ENCODE measurements at regions not wholly inside any gene's neighbourhood (a gene's known extent, or its start where the extent isn't known, plus 50 kb on each side); places are given as distances from the start of the nearest gene placed in this dataset.

DNA sequence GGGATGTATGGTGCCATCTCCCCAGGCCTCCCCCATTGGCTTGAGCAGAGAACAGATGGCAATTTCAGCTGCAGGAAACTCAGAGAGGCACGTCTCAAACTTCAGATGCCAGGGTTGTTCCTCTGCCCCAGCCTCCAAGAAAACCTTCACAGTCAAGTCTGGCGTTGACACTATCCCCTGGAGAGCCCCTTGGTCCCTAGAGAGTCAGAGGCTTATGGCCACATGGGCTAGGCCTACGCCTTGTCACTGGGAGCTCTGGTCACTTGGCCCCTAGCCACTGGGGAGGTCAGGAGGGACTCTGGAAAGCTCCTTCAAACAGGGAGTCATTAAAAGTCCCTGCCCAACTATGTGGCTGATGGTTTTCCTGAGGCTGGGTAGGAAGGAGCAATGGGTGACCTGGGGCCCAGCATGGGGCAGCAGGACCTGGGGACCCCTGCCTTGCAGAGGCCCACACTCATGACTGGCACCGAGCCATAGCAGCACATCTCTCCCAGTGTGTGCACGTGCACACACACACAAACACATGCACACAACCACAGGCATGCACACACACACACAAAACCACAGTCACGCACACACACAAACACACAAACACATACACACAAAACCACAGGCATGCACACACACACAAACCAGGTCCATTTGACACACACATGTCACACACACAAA lies 144.2 kb downstream of the GADD45G start:
- no peak for DNase-seq

- no peak for DNase-seq
Measured at GRCh38 chr9:89749500-89750116, 144.8 kb downstream of the GADD45G start.

- DNase-seq: no peak
Measured at GRCh38 chr9:89750117-89750791, 145.4 kb downstream of the GADD45G start.

DNA sequence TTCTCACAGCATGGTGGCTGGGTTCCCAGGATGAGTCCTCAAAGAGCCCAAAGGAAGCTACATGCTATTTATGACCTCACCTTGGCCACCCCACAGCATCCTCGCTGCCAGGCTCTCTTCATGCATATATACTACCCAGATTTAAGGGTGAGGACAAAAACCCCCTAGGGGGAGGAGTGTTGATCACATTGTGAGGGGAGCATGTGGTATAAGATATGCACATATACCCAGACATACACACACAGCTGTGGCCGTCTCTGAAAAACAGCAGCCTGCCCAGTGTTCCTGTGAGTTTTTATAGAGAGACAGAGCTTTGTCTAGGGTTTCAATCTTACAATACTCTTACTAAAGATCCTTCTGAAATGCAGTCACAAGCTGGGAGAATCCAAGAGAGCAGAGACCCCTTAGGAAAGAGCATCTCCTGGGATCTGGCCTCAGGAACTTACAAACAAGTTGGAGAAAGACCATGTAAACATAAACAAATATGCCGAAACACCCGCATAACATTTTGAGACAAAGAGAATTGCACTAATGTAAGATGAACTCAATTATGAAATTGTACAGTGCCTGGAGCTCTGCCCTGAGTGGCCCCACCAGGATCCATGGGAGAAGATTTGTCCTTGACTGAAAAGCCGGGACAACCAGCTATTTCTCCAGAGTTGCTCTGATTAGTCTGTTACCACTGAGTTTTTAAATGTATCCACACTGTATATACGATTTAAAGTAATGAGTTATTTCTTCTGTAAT lies 146.4 kb downstream of the GADD45G start:
- no peak for DNase-seq

DNA sequence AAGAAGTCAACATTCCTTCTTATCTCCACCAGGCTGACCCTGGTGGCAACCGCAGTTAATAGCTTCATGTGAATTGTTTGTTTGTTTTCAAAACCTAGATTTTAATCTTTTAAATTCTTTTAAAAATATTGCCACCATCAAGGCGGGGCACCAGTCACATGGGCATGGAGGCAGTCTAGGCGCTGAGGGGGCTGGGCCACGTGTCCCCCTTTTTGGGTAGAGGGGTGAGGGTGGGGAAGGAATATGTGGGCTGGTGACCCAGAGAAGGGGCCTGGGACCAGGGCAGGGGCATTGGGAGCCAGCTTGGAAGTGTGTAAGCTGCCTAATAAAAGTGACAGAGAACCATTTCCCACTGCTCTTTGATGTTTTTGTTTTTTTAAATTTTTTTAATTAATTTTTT lies 147.3 kb downstream of the GADD45G start:
- no peak for DNase-seq

GRCh38 chr9:89753472-89754055 lies 148.8 kb downstream of the GADD45G start:
- no peak for DNase-seq

- no peak for DNase-seq
Measured at GRCh38 chr9:89754193-89754592, 149.4 kb downstream of the GADD45G start.

DNA sequence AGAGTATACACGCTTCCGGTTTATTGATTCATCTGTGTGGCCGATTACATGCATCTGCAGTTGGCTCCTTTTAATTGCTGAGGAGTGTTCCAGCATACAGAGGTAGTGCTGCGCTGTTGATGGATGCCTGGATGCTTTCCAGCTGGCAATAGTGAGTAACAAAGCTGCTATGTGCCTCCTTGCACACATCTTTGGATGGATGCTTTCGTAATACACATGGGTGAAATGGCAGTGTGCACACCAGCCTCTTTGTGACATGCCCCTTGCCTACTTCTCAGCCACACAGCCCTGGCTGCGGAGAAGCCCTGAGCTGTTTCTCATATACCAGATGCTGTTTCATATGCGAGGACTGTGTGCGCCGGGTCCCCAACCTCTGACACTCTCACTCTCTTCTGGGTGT lies 151.0 kb downstream of the GADD45G start:
- no peak for DNase-seq

DNA sequence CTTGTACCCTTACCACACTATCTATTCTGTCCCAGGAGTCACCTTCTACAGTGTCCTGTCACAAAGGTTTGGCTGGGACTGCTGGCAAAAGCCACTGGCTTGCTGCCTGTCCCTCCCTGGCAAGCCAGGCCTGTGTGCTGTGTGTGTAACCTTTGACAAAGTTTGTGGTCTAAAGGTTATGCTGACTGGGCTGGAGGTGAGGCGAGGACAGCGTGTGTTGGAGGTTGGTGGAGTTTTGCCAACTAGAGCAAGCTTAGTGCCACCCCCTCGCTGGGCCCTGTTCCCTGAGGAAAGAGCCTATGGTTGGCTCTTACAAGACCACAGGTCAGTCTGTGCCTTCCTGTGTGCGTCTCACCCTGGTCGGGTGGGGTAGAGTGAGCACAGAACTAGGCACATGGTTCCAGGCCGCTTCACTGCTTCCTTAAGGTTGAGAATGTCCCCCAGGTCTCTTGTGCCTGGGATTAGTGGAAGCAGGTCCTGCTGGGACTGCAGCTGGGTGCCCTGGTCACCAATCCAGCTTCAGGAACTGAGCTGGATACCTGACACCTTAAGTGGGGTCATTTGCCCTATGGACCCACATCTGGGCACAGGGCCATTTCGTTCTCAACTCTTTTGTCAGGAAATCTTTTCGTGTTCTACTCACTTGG lies 152.2 kb downstream of the GADD45G start:
- no peak for DNase-seq

DNA sequence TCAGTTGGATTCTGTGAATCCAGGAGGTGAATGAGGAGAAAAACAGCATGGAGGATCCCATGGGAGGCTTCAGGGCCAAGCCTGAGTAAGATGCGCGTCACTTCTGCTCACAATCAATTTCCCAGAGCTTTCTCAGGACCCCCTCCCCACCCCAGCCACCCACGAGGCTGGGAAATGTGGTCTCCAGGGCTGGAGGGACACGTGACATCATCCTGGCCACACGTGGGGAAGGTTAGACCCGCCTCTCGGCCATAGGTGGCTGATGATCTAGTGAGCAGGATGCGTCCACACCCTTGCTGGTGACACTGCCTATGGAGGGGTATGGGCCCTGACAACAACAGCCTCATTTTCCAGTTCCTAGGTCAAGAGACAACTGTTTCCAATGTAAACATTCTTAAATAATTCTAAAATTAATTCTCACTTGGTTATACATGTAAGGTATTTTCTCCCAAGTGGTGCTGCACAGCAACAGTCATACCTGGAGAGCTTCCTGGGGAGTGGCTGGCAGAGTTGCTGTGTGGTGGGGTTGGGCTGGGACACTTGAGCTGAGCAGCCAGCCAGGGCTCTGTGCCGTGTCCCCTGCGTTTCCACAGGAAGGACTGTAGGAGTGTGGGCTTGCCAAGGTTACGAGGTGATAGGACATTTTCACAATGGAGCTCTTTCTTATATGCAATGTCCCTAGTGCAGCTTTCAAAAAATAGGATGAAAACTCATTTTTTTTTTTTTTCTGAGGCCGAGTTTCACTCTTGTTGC lies 153.1 kb downstream of the GADD45G start:
- no peak for DNase-seq

GRCh38 chr9:89759572-89759971 lies 154.8 kb downstream of the GADD45G start:
- DNase-seq: no peak

DNA sequence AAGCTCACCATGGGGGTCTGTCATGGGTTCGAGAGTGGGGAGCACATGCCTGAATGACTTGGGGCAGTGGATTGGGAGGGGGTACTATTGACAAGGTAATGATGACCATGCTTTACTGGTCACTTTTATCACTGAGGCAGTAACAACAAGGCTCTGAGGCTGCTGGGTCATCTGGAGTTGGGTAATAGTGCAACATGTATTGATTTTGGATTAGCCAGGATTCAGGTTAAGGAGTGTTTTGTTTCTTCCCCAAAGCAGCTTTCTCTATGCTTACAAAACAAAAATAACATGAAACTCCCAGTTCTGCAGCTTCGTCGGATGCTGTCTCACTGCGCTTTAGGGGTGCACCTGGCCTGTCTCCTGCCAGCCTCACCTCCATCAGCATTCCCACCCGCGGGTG lies 155.3 kb downstream of the GADD45G start:
- DNase-seq: no peak

DNA sequence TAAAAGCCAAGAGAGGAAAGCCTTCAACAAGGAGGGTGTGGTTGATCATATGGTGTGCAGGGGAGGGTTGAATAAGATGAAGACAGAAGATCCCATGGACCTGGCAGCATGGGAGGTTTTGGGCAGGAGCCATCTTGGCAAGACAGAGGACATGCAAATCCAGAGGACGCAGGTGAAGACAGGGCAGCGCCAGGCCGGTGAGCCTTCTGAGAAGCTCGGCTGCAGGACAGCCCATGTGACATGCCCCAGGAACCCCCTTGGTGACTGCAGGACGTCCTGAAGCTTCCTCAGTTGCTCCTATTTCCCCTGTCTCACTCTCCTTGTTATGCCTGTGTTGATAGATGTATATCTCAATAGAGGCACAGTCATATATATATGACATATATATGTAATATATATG lies 159.4 kb downstream of the GADD45G start:
- DNase-seq: no peak

GRCh38 chr9:89765211-89765946 lies 160.6 kb downstream of the GADD45G start:
- DNase-seq: no peak

- DNase-seq: no peak
Measured at GRCh38 chr9:89766991-89767390, 162.2 kb downstream of the GADD45G start.

DNA sequence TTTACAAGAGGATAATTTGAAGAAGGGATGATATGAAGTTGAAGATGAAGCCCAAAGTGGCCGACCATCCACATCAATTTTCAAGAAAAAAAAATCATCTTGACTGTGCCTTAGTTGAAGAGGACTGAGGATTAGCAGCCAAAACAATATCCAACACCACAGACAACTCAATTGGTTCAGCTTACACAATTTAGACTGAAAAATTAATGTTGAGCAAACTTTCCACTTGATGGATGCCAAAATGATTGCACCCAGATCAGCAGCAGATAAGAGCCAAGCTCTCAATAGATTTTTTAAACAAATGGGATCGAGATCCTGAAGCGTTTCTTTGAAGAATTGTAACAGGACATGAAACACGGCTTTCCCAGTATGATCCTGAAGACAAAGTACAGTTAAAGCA lies 163.2 kb downstream of the GADD45G start:
- no peak for DNase-seq

GRCh38 chr9:89768650-89769071 lies 163.8 kb downstream of the GADD45G start:
- DNase-seq: no peak

- DNase-seq: no peak
Measured at GRCh38 chr9:89770531-89771174, 165.8 kb downstream of the GADD45G start.

GRCh38 chr9:89771205-89771604 lies 166.4 kb downstream of the GADD45G start:
- DNase-seq: no peak

GRCh38 chr9:89773170-89773569 lies 168.4 kb downstream of the GADD45G start:
- no peak for DNase-seq
